HG03039 (cell line): ENCODE measurements at regions not wholly inside any gene's neighbourhood (a gene's known extent, or its start where the extent isn't known, plus 50 kb on each side); places are given as distances from the start of the nearest gene placed in this dataset.
A peak's percentile ranks its signal among the peaks of the same experiment; 100 is the strongest.
"Not testable (repeated sequence)": the region's sequence is repeated elsewhere in the genome, so short reads cannot be mapped to it uniquely, and the experiment has no call there.

Experiments
- ATAC-seq: cut with Tn5 transposase; IDR thresholded peaks from one replicate; pipeline ENCODE4 v1.9.1; 2021; ENCODE audit warnings: mild to moderate bottlenecking, moderate library complexity; ENCODE audit not compliant: unreplicated experiment

GRCh38 chrX:75873993-75874392 is 88.9 kb upstream of the MAGEE2 start:
- ATAC-seq: no peak

GRCh38 chrX:75883446-75883845 is 98.4 kb upstream of the MAGEE2 start:
- no peak for ATAC-seq

GRCh38 chrX:75887833-75888232 is 102.8 kb upstream of the MAGEE2 start:
- no peak for ATAC-seq

GRCh38 chrX:75892749-75893148 is 107.7 kb upstream of the MAGEE2 start:
- ATAC-seq: no peak

- no peak for ATAC-seq
These were observed 108.2 kb upstream of the MAGEE2 start for GRCh38 chrX:75893281-75893680.

- ATAC-seq: no peak
These were observed 126.7 kb upstream of the MAGEE2 start for GRCh38 chrX:75911716-75912115.

GRCh38 chrX:75957107-75957610 is 172.1 kb upstream of the MAGEE2 start:
- ATAC-seq: no peak

GRCh38 chrX:75961321-75961720 is 176.3 kb upstream of the MAGEE2 start:
- ATAC-seq: not testable (repeated sequence)

- ATAC-seq: no peak
These were observed 178.7 kb upstream of the MAGEE2 start for GRCh38 chrX:75963774-75964173.

- no peak for ATAC-seq
These were observed 183.2 kb upstream of the MAGEE2 start for GRCh38 chrX:75968293-75968692.

- ATAC-seq: no peak
These were observed 185.9 kb upstream of the PBDC1 start for GRCh38 chrX:75986976-75987375.

- peak; percentile 73 for ATAC-seq
These were observed 182.9 kb upstream of the PBDC1 start for GRCh38 chrX:75989806-75990590.

- no peak for ATAC-seq
These were observed 175.2 kb upstream of the PBDC1 start for GRCh38 chrX:75997692-75998091.

- ATAC-seq: no peak
These were observed 158.5 kb upstream of the PBDC1 start for GRCh38 chrX:76014321-76014720.

GRCh38 chrX:76026292-76026691 is 146.6 kb upstream of the PBDC1 start:
- ATAC-seq: no peak

- ATAC-seq: no peak
These were observed 146.1 kb upstream of the PBDC1 start for GRCh38 chrX:76026751-76027150.

GRCh38 chrX:76029385-76029784 is 143.5 kb upstream of the PBDC1 start:
- ATAC-seq: no peak

GRCh38 chrX:76064825-76065224 is 108.0 kb upstream of the PBDC1 start:
- ATAC-seq: no peak

GRCh38 chrX:76076124-76076523 is 96.7 kb upstream of the PBDC1 start:
- no peak for ATAC-seq

- no peak for ATAC-seq
These were observed 63.2 kb upstream of the PBDC1 start for GRCh38 chrX:76109654-76110053.
